Thyroid gland (tissue), 4 donors: ENCODE measurements at regions not wholly inside any gene's neighbourhood (a gene's known extent, or its start where the extent isn't known, plus 50 kb on each side); places are given as distances from the start of the nearest gene placed in this dataset.
A peak's percentile ranks its signal among the peaks of the same experiment; 100 is the strongest.

ENCODE experiments used
- DNase-seq, 2 donors: peaks; one replicate each; pipeline ENCODE4 v3.0.0-alpha.2; 2019
- H3K27ac ChIP-seq, 3 donors: fragments of 200-600 bp; sonication (generic); 1 replicate in 2 of 3; 2 replicates in 1 of 3; pipeline ENCODE4 v1.5.1; 2016 to 2019; ENCODE audit warnings: mild to moderate bottlenecking in 1 of 3, moderate library complexity in 1 of 3
- H3K27me3 ChIP-seq: fragments of 200-600 bp; sonication (generic); one replicate; pipeline ENCODE4 v1.5.1; 2019
- H3K36me3 ChIP-seq, 2 donors: fragments of 200-600 bp; sonication (generic); one replicate each; pipeline ENCODE4 v1.5.1; 2016 to 2019
- H3K4me1 ChIP-seq, 2 donors: fragments of 200-600 bp; sonication (generic); one replicate each; pipeline ENCODE4 v1.5.1; 2017 to 2019
- H3K4me3 ChIP-seq, 3 donors: fragments of 200-600 bp; sonication (generic); replicated peaks in 1 of 3; 1 replicate in 2 of 3; 2 replicates in 1 of 3; pipeline ENCODE4 v1.5.1; 2016; ENCODE audit warnings: mild to moderate bottlenecking in 1 of 3
- H3K9me3 ChIP-seq: fragments of 200-600 bp; sonication (generic); one replicate; pipeline ENCODE4 v1.5.1; 2017
- POLR2A ChIP-seq, 2 donors: fragments of 450-650 bp; IDR thresholded peaks; one replicate each; pipeline ENCODE4 v1.6.1; 2017; ENCODE audit warnings: antibody characterized with exemption in 2 of 2, mild to moderate bottlenecking in 2 of 2, moderate library complexity in 1 of 2
- WGBS, 2 donors: methylation state at CpG; one replicate each; pipeline ENCODE4 v1.1.5; 2017; 5-methylcytosine and 5-hydroxymethylcytosine counted together
- intact Hi-C: fragments of 100-400 bp; cut with DNase I; formaldehyde crosslinking; loops from one replicate; pipeline ENCODE4 v1.15.1; 2023
- TF ChIP-seq, protein P1 (sequence below), 6 experiments: fragments of 200-600 bp in 3 of 6; fragments of 450-650 bp in 3 of 6; sonication (generic) in 3 of 6; IDR thresholded peaks; one replicate each; pipeline ENCODE4 v1.5.1; 2016 to 2019; ENCODE audit warnings: antibody characterized with exemption in 6 of 6, mild to moderate bottlenecking in 2 of 6, inconsistent platforms in 1 of 6, moderate library complexity in 1 of 6

GRCh38 chr2:164368896-164369295, 252.4 kb downstream of the GRB14 start:
- intact Hi-C loops: no loop called here
- H3K4me3 ChIP-seq: no peak overlapping the region
- H3K27ac ChIP-seq: no peak overlapping the region
- H3K36me3 ChIP-seq: no peaks in the 10 kb centered on the region
- no peak for DNase-seq
- no peaks in the 10 kb centered on the region for H3K27me3 ChIP-seq
- 84 to 86% methylated on average over 2 of the region's 2 CpGs for WGBS, 2 donors
- no peak for TF ChIP-seq POLR2A (IDR thresholded peaks at IDR 0.05)
- TF ChIP-seq, protein P1, sequence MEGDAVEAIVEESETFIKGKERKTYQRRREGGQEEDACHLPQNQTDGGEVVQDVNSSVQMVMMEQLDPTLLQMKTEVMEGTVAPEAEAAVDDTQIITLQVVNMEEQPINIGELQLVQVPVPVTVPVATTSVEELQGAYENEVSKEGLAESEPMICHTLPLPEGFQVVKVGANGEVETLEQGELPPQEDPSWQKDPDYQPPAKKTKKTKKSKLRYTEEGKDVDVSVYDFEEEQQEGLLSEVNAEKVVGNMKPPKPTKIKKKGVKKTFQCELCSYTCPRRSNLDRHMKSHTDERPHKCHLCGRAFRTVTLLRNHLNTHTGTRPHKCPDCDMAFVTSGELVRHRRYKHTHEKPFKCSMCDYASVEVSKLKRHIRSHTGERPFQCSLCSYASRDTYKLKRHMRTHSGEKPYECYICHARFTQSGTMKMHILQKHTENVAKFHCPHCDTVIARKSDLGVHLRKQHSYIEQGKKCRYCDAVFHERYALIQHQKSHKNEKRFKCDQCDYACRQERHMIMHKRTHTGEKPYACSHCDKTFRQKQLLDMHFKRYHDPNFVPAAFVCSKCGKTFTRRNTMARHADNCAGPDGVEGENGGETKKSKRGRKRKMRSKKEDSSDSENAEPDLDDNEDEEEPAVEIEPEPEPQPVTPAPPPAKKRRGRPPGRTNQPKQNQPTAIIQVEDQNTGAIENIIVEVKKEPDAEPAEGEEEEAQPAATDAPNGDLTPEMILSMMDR (IDR thresholded peaks at IDR 0.05): no peak
- no peaks in the 10 kb centered on the region for H3K4me1 ChIP-seq
- H3K9me3 ChIP-seq: no peaks in the 10 kb centered on the region

GRCh38 chr2:164363646-164364045, 257.6 kb downstream of the GRB14 start:
- intact Hi-C loops: no loop called here
- H3K4me1 ChIP-seq: no peaks in the 10 kb centered on the region
- no peak for TF ChIP-seq POLR2A (IDR thresholded peaks at IDR 0.05)
- TF ChIP-seq, protein P1 (IDR thresholded peaks at IDR 0.05): no peak
- no peaks in the 10 kb centered on the region for H3K9me3 ChIP-seq
- no peak overlapping the region for H3K27ac ChIP-seq
- DNase-seq: no peak
- no peaks in the 10 kb centered on the region for H3K27me3 ChIP-seq
- H3K4me3 ChIP-seq: no peak overlapping the region
- no peaks in the 10 kb centered on the region for H3K36me3 ChIP-seq

DNA sequence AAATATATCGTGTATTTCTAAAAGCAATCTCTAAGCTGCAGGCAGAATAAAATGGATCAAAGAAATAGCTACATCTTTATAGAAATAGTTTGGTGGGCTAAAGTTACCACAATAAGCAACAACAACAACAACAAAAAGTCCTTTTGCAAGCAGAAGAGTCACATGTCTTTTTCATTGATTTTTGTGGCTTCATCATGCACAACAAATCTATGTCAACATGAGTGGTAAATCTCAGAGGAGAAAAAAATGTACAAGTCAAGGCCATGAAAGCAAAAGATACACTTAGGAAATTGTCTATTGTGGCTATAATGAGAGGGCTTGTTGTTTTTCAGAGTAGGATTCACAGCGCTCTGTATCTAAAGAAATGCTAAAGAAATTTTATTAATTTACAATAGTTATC, 269.7 kb downstream of the GRB14 start:
- H3K36me3 ChIP-seq: no peaks in the 10 kb centered on the region
- no peaks in the 10 kb centered on the region for H3K27me3 ChIP-seq
- no peak overlapping the region for H3K4me3 ChIP-seq
- TF ChIP-seq, protein P1 (IDR thresholded peaks at IDR 0.05): no peak
- TF ChIP-seq POLR2A (IDR thresholded peaks at IDR 0.05): no peak
- intact Hi-C loops: no loop called here
- no peak for DNase-seq
- H3K4me1 ChIP-seq: no peaks in the 10 kb centered on the region
- no peaks in the 10 kb centered on the region for H3K9me3 ChIP-seq
- WGBS, 2 donors: 93% methylated on average over 2 of the region's 2 CpGs
- no peak overlapping the region for H3K27ac ChIP-seq

DNA sequence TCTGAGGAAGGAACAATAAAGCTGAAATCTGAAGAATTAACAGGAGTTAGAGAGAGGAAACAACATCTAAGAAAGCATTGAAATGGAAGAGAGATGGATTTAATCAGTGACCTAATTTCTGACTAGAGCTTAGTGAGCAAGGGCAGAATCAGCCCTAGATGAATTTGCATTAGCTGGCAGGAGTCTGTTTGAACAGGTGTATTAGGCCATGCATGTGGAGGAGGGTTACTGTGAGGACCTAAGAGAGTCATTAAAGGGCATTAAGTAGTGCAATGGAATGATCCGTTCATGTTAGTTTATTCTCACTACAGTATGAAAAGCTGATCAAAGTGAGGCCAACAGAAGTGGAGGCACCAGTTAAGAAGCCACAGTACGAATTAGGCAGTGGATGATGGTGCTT, 285.3 kb downstream of the GRB14 start:
- no peaks in the 10 kb centered on the region for H3K36me3 ChIP-seq
- H3K4me3 ChIP-seq: no peak overlapping the region
- no peak overlapping the region for H3K27ac ChIP-seq
- intact Hi-C loops: no loop called here
- H3K9me3 ChIP-seq: no peaks in the 10 kb centered on the region
- peak in 1 of 2 donors; percentile 11 for DNase-seq
- TF ChIP-seq, protein P1 (IDR thresholded peaks at IDR 0.05): no peak
- TF ChIP-seq POLR2A (IDR thresholded peaks at IDR 0.05): no peak
- WGBS, 2 donors: 36 to 47% methylated on average over 2 of the region's 2 CpGs
- no peaks in the 10 kb centered on the region for H3K27me3 ChIP-seq
- H3K4me1 ChIP-seq: no peaks in the 10 kb centered on the region

- WGBS, 2 donors: 87 to 95% methylated on average over 2 of the region's 2 CpGs
- no peaks in the 10 kb centered on the region for H3K9me3 ChIP-seq
- DNase-seq: no peak
These were observed 286.2 kb downstream of the GRB14 start for GRCh38 chr2:164335128-164335527.

More at GRCh38 chr2:164335128-164335527, 286.2 kb downstream of the GRB14 start:
- no peak overlapping the region for H3K4me3 ChIP-seq
- H3K36me3 ChIP-seq: no peaks in the 10 kb centered on the region
- H3K27ac ChIP-seq: no peak overlapping the region
- intact Hi-C loops: no loop called here
- TF ChIP-seq, protein P1 (IDR thresholded peaks at IDR 0.05): no peak
- no peak for TF ChIP-seq POLR2A (IDR thresholded peaks at IDR 0.05)
- H3K4me1 ChIP-seq: no peaks in the 10 kb centered on the region
- no peaks in the 10 kb centered on the region for H3K27me3 ChIP-seq
